GM12891 (cell line): ENCODE measurements at regions not wholly inside any gene's neighbourhood (a gene's known extent, or its start where the extent isn't known, plus 50 kb on each side); places are given as distances from the start of the nearest gene placed in this dataset.

Experiments used
- DNase-seq: peaks from one replicate; pipeline ENCODE4 v3.0.0; 2011; ENCODE audit warnings: low spot score; ENCODE audit not compliant: insufficient read length
- FAIRE-seq: peaks from 2 replicates; lab custom pipeline; 2011; peaks lifted over from hg19 to GRCh38; lab: Jason Lieb, UNC
- PAX5 ChIP-seq: IDR thresholded peaks from 2 replicates; pipeline ENCODE4 v1.6.1; 2011; ENCODE audit warnings: low read length, moderate library complexity, mild to moderate bottlenecking; ENCODE audit not compliant: insufficient read depth, severe bottlenecking
- POLR2A ChIP-seq: IDR thresholded peaks from 2 replicates; pipeline ENCODE4 v1.6.1; 2011; ENCODE audit warnings: low read depth, low read length, control low read depth
- POLR2AphosphoS5 ChIP-seq: IDR thresholded peaks from 2 replicates; pipeline ENCODE4 v1.6.1; 2011; ENCODE audit warnings: low read depth, low read length, control low read depth
- POU2F2 ChIP-seq: IDR thresholded peaks from 2 replicates; pipeline ENCODE4 v1.6.1; 2011; ENCODE audit warnings: low read depth, mild to moderate bottlenecking, control low read depth, low read length, moderate library complexity
- SPI1 ChIP-seq: IDR thresholded peaks from 2 replicates; pipeline ENCODE4 v1.6.1; 2011; ENCODE audit warnings: low read depth, low read length, control low read depth
- TAF1 ChIP-seq: IDR thresholded peaks from 2 replicates; pipeline ENCODE4 v1.6.1; 2011; ENCODE audit warnings: low read depth, low read length, control low read depth

GRCh38 chr7:84638339-84638697 lies 443.7 kb upstream of the SEMA3A start:
- no peak for DNase-seq
- no peak for FAIRE-seq
- no peak for TF ChIP-seq POU2F2
- TF ChIP-seq POLR2A: no peak
- no peak for TF ChIP-seq PAX5
- no peak for TF ChIP-seq SPI1
- TF ChIP-seq TAF1: no peak
- no peak for TF ChIP-seq POLR2AphosphoS5

GRCh38 chr7:84637568-84638338 lies 443.2 kb upstream of the SEMA3A start:
- DNase-seq (no peak), FAIRE-seq (no peak)
- TF ChIP-seq POLR2A (no peak), TAF1 (no peak), PAX5 (no peak), SPI1 (no peak), POU2F2 (no peak), POLR2AphosphoS5 (no peak)

GRCh38 chr7:84631913-84632312 lies 437.3 kb upstream of the SEMA3A start:
- TF ChIP-seq POLR2A (no peak), TAF1 (no peak), POLR2AphosphoS5 (no peak), SPI1 (no peak), POU2F2 (no peak), PAX5 (no peak)
- FAIRE-seq: no peak
- no peak for DNase-seq

- no peak for TF ChIP-seq TAF1
- TF ChIP-seq POLR2A: no peak
- no peak for TF ChIP-seq POLR2AphosphoS5
- TF ChIP-seq SPI1: no peak
- no peak for TF ChIP-seq PAX5
- no peak for TF ChIP-seq POU2F2
- DNase-seq: no peak
- FAIRE-seq: no peak
Observed at GRCh38 chr7:84629640-84630318, 435.2 kb upstream of the SEMA3A start.

GRCh38 chr7:84629216-84629615 lies 434.6 kb upstream of the SEMA3A start:
- FAIRE-seq: no peak
- DNase-seq: no peak
- TF ChIP-seq POLR2A: no peak
- TF ChIP-seq POLR2AphosphoS5: no peak
- TF ChIP-seq SPI1: no peak
- TF ChIP-seq POU2F2: no peak
- no peak for TF ChIP-seq TAF1
- TF ChIP-seq PAX5: no peak

GRCh38 chr7:84627250-84627649 lies 432.7 kb upstream of the SEMA3A start:
- no peak for FAIRE-seq
- TF ChIP-seq SPI1 (no peak), POLR2AphosphoS5 (no peak), POLR2A (no peak), PAX5 (no peak), TAF1 (no peak), POU2F2 (no peak)
- DNase-seq: no peak

- DNase-seq (no peak), FAIRE-seq (no peak)
- TF ChIP-seq SPI1 (no peak), POLR2A (no peak), POU2F2 (no peak), POLR2AphosphoS5 (no peak)
Observed at GRCh38 chr7:84624927-84625326, 430.3 kb upstream of the SEMA3A start.

GRCh38 chr7:84624527-84624926 lies 429.9 kb upstream of the SEMA3A start:
- TF ChIP-seq POLR2AphosphoS5 (no peak), SPI1 (no peak), PAX5 (no peak), POU2F2 (no peak), TAF1 (no peak), POLR2A (no peak)
- no peak for DNase-seq
- FAIRE-seq: no peak

GRCh38 chr7:84617265-84618030 lies 422.9 kb upstream of the SEMA3A start:
- FAIRE-seq (no peak), DNase-seq (no peak)
- TF ChIP-seq TAF1 (no peak), POLR2A (no peak), POLR2AphosphoS5 (no peak), PAX5 (no peak)

- no peak for DNase-seq
- FAIRE-seq: no peak
- no peak for TF ChIP-seq SPI1
- no peak for TF ChIP-seq POLR2A
- no peak for TF ChIP-seq PAX5
- no peak for TF ChIP-seq POLR2AphosphoS5
- no peak for TF ChIP-seq TAF1
- no peak for TF ChIP-seq POU2F2
Observed at GRCh38 chr7:84614821-84615501, 420.4 kb upstream of the SEMA3A start.
